Endothelial cell of umbilical vein (primary cell): ENCODE measurements at regions not wholly inside any gene's neighbourhood (a gene's known extent, or its start where the extent isn't known, plus 50 kb on each side); places are given as distances from the start of the nearest gene placed in this dataset.

ENCODE experiments used
- BruUV-seq: library from RNA; stranded (reverse); fragments of 400-500 nt; replicated peaks from 2 replicates; lab custom pipeline; 2021; lab: Mats Ljungman, UMichigan
- CTCF ChIA-PET: fragments of 300-600, 350-600 bp; sonication (Branson Sonifier 250); formaldehyde crosslinking; loops from one replicate; lab custom pipeline; 2021; ENCODE audit warnings: antibody characterized with exemption, inconsistent platforms; lab: Charles Lee
- POLR2A ChIA-PET: fragments of 300-600, 350-600 bp; sonication (Branson Sonifier 250); formaldehyde crosslinking; loops from one replicate; lab custom pipeline; 2021; ENCODE audit warnings: antibody characterized with exemption, inconsistent platforms; lab: Charles Lee
- DNase-seq: peaks from one replicate; pipeline ENCODE4 v3.0.0-alpha.2; 2011; ENCODE audit warnings: low read depth, low spot score
- FAIRE-seq: peaks from 2 replicates; lab custom pipeline; 2011; peaks lifted over from hg19 to GRCh38; lab: Jason Lieb, UNC
- H2AFZ ChIP-seq: 2 replicates; pipeline ENCODE4 v1.6.0; 2012; ENCODE audit warnings: low read depth, low read length, control low read depth, inconsistent platforms
- H3K27ac ChIP-seq: 2 replicates; pipeline ENCODE4 v1.5.1; 2011; ENCODE audit warnings: low read depth, mild to moderate bottlenecking, control low read depth, low read length, moderate library complexity; ENCODE audit not compliant: insufficient read depth
- H3K27me3 ChIP-seq, 2 experiments: 2 replicates each; pipeline versions ENCODE4 v1.6.0 to v1.6.1; 2011; ENCODE audit warnings: low read length in 2 of 2, mixed read lengths in 1 of 2; ENCODE audit not compliant: control insufficient read depth in 2 of 2, insufficient read depth in 2 of 2
- H3K36me3 ChIP-seq, 2 experiments: 2 replicates in 1 of 2; 3 replicates in 1 of 2; pipeline ENCODE4 v1.5.1; 2011; ENCODE audit warnings: low read length in 2 of 2, mild to moderate bottlenecking in 1 of 2, moderate library complexity in 1 of 2; ENCODE audit not compliant: control insufficient read depth in 2 of 2, insufficient read depth in 2 of 2; ENCODE audit errors: extremely low read depth in 1 of 2
- H3K4me1 ChIP-seq: 3 replicates; pipeline ENCODE4 v1.5.1; 2011; ENCODE audit warnings: mild to moderate bottlenecking, low read length; ENCODE audit not compliant: control insufficient read depth, insufficient read depth; ENCODE audit errors: extremely low read depth
- H3K4me2 ChIP-seq: 2 replicates; pipeline ENCODE4 v1.6.1; 2011; ENCODE audit warnings: low read length, control low read depth, mixed read lengths; ENCODE audit not compliant: insufficient read depth
- H3K4me3 ChIP-seq, 3 experiments: fragments of 200-600 bp in 1 of 3; sonication (generic), shearing (Covaris generic) in 1 of 3; replicated peaks in 1 of 3; 2 replicates each; pipeline ENCODE4 v1.5.1; 2011 to 2016; ENCODE audit warnings: control low read depth in 3 of 3, low read length in 3 of 3, mild to moderate bottlenecking in 2 of 3, inconsistent platforms in 1 of 3, low read depth in 1 of 3, moderate library complexity in 1 of 3; ENCODE audit not compliant: insufficient read depth in 1 of 3
- H3K79me2 ChIP-seq: 2 replicates; pipeline ENCODE4 v1.6.0; 2012; ENCODE audit warnings: low read length, inconsistent platforms; ENCODE audit not compliant: control insufficient read depth, insufficient read depth
- H3K9ac ChIP-seq: replicated peaks from 2 replicates; pipeline ENCODE3; 2011; ENCODE audit warnings: low read length, control low read depth; ENCODE audit not compliant: insufficient read depth; ENCODE audit errors: extremely low read depth
- H3K9me1 ChIP-seq: replicated peaks from 3 replicates; pipeline ENCODE4 v1.6.0; 2011; ENCODE audit warnings: mild to moderate bottlenecking, low read length; ENCODE audit not compliant: control insufficient read depth, insufficient read depth; ENCODE audit errors: extremely low read depth
- H3K9me3 ChIP-seq: replicated peaks from 2 replicates; pipeline ENCODE4 v1.5.1; 2012; ENCODE audit warnings: low read length, inconsistent platforms; ENCODE audit not compliant: control insufficient read depth, insufficient read depth
- H4K20me1 ChIP-seq: replicated peaks from 2 replicates; pipeline ENCODE3; 2011; ENCODE audit warnings: mild to moderate bottlenecking, low read length; ENCODE audit not compliant: control insufficient read depth, insufficient read depth; ENCODE audit errors: extremely low read depth
- EZH2 ChIP-seq: IDR thresholded peaks from 2 replicates; pipeline ENCODE4 v1.6.1; 2012; ENCODE audit warnings: borderline replicate concordance, low read depth, mild to moderate bottlenecking, moderate library complexity, low read length, inconsistent platforms; ENCODE audit not compliant: severe bottlenecking
- FOS ChIP-seq: IDR thresholded peaks from 2 replicates; pipeline ENCODE4 v1.6.1; 2011; ENCODE audit warnings: mild to moderate bottlenecking, low read length, moderate library complexity, borderline replicate concordance; ENCODE audit not compliant: insufficient read depth
- GATA2 ChIP-seq: IDR thresholded peaks from 2 replicates; pipeline ENCODE4 v1.7.0; 2011; ENCODE audit warnings: low read depth, mild to moderate bottlenecking, moderate library complexity, mixed read lengths, low read length; ENCODE audit not compliant: insufficient read length, insufficient read depth
- JUN ChIP-seq: IDR thresholded peaks from 2 replicates; pipeline ENCODE4 v1.6.1; 2011; ENCODE audit warnings: borderline replicate concordance, low read depth; ENCODE audit not compliant: insufficient read length, insufficient read depth
- MYC ChIP-seq: IDR thresholded peaks from one replicate; pipeline ENCODE4 v1.6.1; 2011; ENCODE audit warnings: mild to moderate bottlenecking, low read depth, low read length
- POLR2A ChIP-seq: IDR thresholded peaks from 2 replicates; pipeline ENCODE4 v1.6.1; 2012; ENCODE audit warnings: low read depth, mild to moderate bottlenecking, control low read depth, low read length
- POLR2AphosphoS5 ChIP-seq: IDR thresholded peaks from 2 replicates; pipeline ENCODE4 v1.6.1; 2012; ENCODE audit warnings: low read depth, mild to moderate bottlenecking, control low read depth, low read length, moderate library complexity; ENCODE audit not compliant: insufficient read depth
- dilution Hi-C: fragments of 300-500 bp; cut with MboI; formaldehyde crosslinking; loops from one replicate; pipeline ENCODE4 v1.15.0; 2019; ENCODE audit warnings: low sequenced_read_pairs; ENCODE audit not compliant: extremely low pct_ligation_motif_present
- intact Hi-C: fragments of 100-400 bp; cut with micrococcal nuclease; formaldehyde crosslinking; loops from one replicate; pipeline ENCODE4 v1.10.0; 2022
- TF ChIP-seq, protein P1 (sequence below), 2 donors: IDR thresholded peaks; 1 replicate in 1 of 2; 2 replicates in 1 of 2; pipeline ENCODE4 v1.5.1; 2011; ENCODE audit warnings: low read length in 2 of 2, mild to moderate bottlenecking in 2 of 2, moderate library complexity in 2 of 2, control low read depth in 1 of 2, inconsistent platforms in 1 of 2, low read depth in 1 of 2; ENCODE audit not compliant: insufficient read depth in 1 of 2; ENCODE audit errors: extremely low read depth in 1 of 2
- TF ChIP-seq, protein P2 (sequence below): IDR thresholded peaks from 2 replicates; pipeline ENCODE4 v1.6.1; 2011; ENCODE audit not compliant: insufficient read depth, insufficient read length

DNA sequence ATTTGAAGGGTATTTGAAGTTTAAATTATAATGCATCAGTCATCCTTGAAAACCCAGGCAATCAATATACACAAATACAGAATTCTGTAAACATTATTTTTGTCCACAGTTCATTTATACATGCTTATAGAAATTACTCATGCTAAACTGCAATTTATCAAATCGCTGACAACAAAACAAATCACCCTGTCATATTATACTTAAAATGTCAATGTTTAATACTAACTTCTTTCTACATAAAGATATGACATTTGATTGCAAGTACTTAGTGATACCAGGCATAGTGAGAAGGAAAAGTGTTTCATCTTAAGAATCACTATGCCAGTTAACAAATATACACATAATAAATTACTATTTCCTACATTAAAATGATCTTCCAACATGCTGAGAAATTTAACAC, 232.0 kb downstream of the PCDH20 start:
- intact Hi-C loops = no loop called here
- TF ChIP-seq, protein P1, sequence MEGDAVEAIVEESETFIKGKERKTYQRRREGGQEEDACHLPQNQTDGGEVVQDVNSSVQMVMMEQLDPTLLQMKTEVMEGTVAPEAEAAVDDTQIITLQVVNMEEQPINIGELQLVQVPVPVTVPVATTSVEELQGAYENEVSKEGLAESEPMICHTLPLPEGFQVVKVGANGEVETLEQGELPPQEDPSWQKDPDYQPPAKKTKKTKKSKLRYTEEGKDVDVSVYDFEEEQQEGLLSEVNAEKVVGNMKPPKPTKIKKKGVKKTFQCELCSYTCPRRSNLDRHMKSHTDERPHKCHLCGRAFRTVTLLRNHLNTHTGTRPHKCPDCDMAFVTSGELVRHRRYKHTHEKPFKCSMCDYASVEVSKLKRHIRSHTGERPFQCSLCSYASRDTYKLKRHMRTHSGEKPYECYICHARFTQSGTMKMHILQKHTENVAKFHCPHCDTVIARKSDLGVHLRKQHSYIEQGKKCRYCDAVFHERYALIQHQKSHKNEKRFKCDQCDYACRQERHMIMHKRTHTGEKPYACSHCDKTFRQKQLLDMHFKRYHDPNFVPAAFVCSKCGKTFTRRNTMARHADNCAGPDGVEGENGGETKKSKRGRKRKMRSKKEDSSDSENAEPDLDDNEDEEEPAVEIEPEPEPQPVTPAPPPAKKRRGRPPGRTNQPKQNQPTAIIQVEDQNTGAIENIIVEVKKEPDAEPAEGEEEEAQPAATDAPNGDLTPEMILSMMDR (IDR thresholded peaks at IDR 0.05; ENCODE audit: extremely low read depth in 1 of 2, insufficient read depth in 1 of 2, low read depth in 1 of 2, low read length in 2 of 2) = no peak
- TF ChIP-seq EZH2 = no peak
- TF ChIP-seq FOS = no peak
- TF ChIP-seq POLR2AphosphoS5 = no peak
- TF ChIP-seq, protein P2, sequence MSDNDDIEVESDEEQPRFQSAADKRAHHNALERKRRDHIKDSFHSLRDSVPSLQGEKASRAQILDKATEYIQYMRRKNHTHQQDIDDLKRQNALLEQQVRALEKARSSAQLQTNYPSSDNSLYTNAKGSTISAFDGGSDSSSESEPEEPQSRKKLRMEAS = no peak
- no peak for TF ChIP-seq GATA2
- no peak for TF ChIP-seq JUN
- no peak for TF ChIP-seq POLR2A
- no peak for TF ChIP-seq MYC
- ChIA-PET POLR2A (no interaction called here), CTCF (no interaction called here)
- Histone ChIP-seq H4K20me1 (no peaks in the 10 kb centered on the region), H3K27ac (no peak overlapping the region), H3K79me2 (no peaks in the 10 kb centered on the region), H3K9me1 (no peaks in the 10 kb centered on the region), H3K9ac (no peak overlapping the region), H3K4me2 (no peak overlapping the region), H3K4me3 (no peak overlapping the region), H3K27me3 (no peaks in the 10 kb centered on the region), H2AFZ (no peak overlapping the region), H3K9me3 (no peaks in the 10 kb centered on the region), H3K36me3 (no peaks in the 10 kb centered on the region), H3K4me1 (no peaks in the 10 kb centered on the region)
- no peak for FAIRE-seq
- DNase-seq = no peak
- no TSS peak for BruUV-seq
- dilution Hi-C loops = no loop called here
